ENCODE measurements at regions not wholly inside any gene's neighbourhood (a gene's known extent, or its start where the extent isn't known, plus 50 kb on each side); places are given as distances from the start of the nearest gene placed in this dataset.

DNA sequence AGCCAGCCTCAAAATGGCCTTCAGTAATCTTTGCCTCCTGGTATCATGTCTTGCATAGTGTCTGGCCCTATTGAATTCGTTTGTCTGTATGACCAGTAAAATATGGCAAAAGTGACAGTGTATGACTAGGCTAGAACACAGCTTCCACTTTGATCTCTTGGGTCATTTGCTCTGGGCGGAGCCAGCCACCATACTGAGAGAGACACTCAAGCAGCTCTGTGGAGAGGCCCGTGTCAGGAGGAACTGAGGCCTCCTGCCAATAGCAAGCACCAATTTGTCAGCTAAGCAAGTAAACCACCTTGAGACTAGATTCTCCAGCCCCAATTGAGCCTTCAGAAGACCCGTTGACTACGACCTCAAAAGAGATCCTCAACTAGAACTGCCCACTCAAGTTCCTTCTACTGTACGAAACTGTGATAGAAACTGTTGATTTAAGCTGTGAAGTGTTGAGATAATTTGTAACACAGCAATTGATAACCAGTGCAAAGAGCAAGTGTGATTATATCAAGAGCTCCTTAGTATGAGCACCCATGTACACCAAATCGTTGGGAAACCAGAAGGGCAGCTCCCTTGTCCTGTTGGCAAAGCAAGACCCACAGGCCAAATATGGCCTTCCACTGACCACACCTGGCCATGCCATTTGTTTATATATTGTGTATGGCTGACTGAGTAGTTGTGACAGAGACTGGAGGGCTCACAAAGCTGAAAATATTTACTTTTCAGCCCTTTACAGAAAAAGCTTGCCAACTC is 52.7 kb upstream of the SERBP1 start:
- no peak overlapping the region for H3K4me3 ChIP-seq
- no peaks in the 10 kb centered on the region for H3K36me3 ChIP-seq
- no peaks in the 10 kb centered on the region for H3K27me3 ChIP-seq
- no peak overlapping the region for H3K27ac ChIP-seq
- H3K9me3 ChIP-seq (ENCODE audit: low read depth): no peaks in the 10 kb centered on the region
- H3K4me1 ChIP-seq (ENCODE audit: low read depth): no peaks in the 10 kb centered on the region
- TF ChIP-seq, protein P1, sequence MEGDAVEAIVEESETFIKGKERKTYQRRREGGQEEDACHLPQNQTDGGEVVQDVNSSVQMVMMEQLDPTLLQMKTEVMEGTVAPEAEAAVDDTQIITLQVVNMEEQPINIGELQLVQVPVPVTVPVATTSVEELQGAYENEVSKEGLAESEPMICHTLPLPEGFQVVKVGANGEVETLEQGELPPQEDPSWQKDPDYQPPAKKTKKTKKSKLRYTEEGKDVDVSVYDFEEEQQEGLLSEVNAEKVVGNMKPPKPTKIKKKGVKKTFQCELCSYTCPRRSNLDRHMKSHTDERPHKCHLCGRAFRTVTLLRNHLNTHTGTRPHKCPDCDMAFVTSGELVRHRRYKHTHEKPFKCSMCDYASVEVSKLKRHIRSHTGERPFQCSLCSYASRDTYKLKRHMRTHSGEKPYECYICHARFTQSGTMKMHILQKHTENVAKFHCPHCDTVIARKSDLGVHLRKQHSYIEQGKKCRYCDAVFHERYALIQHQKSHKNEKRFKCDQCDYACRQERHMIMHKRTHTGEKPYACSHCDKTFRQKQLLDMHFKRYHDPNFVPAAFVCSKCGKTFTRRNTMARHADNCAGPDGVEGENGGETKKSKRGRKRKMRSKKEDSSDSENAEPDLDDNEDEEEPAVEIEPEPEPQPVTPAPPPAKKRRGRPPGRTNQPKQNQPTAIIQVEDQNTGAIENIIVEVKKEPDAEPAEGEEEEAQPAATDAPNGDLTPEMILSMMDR (IDR thresholded peaks at IDR 0.05; ENCODE audit: low read depth, low read length): no peak
- no peak for DNase-seq (ENCODE audit: low read depth in 1 of 2, low spot score in 1 of 2)

DNA sequence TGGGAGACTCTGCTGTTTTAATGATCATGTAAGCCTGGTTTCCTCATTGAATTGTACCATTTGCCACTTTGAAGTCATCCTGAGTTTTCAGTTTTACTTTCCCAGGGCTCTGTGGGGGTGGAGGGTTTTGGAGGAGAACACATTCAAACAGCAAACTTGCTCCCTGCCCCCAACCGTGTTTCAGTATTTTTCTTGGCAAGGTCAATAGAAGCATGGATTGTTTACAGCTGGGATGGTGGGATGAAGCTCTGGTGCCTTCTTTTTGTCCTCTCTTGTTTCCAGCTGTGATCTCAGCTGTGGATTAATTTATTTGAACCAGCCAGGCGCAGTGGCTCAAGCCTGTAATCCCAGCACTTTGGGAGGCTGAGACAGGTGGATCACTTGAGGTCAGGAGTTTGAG is 54.3 kb upstream of the SERBP1 start:
- H3K36me3 ChIP-seq: no peaks in the 10 kb centered on the region
- H3K27me3 ChIP-seq: no peaks in the 10 kb centered on the region
- TF ChIP-seq, protein P1 (IDR thresholded peaks at IDR 0.05; ENCODE audit: low read depth, low read length): no peak
- H3K9me3 ChIP-seq (ENCODE audit: low read depth): no peaks in the 10 kb centered on the region
- no peak overlapping the region for H3K4me3 ChIP-seq
- DNase-seq (ENCODE audit: low read depth in 1 of 2, low spot score in 1 of 2): peak in 1 of 2 donors; percentile 38
- no peak overlapping the region for H3K27ac ChIP-seq
- no peaks in the 10 kb centered on the region for H3K4me1 ChIP-seq (ENCODE audit: low read depth)

DNA sequence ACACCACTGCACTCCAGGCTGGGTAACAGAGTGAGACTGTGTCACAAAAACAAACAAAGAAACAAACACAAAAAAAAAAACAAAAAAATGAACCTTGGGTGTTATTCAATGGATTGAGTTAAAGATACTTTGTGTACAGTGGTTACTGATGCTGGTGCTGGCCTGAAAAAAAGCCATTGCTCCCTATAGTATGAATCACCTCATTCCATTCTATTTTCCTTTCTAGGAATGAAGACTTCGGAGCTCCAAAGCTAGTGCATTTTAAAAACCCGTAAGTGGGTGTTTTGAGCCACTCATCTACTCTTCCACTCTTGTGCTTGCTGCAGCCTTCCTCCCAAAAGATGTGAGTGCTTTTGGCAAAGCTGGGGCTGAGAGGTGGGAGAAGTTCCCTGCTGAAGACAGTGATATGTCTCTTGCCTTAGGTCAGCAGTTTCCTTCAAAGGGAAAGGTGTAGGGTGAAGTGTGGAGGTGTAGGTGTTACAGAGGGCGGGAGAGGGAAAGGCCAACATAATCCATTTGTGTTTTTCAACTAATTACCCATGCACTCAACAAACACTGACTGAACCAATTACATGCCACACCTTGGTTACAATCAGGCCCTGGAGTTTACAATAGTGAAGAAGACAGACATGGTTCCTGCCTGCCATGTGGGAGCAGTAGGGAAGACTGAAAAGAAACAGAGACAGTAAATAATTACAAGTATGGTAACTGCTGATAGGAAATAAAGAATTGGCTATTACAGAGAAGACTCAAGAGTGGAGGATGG is 55.0 kb upstream of the SERBP1 start:
- H3K36me3 ChIP-seq: no peaks in the 10 kb centered on the region
- TF ChIP-seq, protein P1 (IDR thresholded peaks at IDR 0.05; ENCODE audit: low read depth, low read length): no peak
- H3K27me3 ChIP-seq: no peaks in the 10 kb centered on the region
- no peak for DNase-seq (ENCODE audit: low read depth in 1 of 2, low spot score in 1 of 2)
- H3K9me3 ChIP-seq (ENCODE audit: low read depth): no peaks in the 10 kb centered on the region
- H3K4me3 ChIP-seq: no peak overlapping the region
- no peaks in the 10 kb centered on the region for H3K4me1 ChIP-seq (ENCODE audit: low read depth)
- no peak overlapping the region for H3K27ac ChIP-seq

DNA sequence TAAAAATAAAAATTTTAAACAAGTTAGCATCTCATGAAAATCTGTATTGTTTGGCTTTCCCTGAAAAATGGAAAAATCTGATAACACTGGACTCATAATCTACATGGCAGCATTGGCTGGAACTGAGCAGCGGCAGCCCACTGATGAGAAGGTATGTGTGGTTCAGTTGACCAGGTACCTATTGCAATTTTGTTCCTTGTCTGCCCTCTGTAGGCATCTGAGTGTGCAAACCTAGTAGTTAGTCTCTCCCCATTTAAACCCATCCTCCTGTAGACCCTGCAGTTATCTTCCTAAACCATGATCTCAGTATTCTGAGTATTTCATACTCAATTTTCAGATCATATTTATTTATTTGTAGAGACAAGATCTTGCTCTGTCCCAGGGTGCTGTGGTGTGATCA is 59.4 kb upstream of the SERBP1 start:
- DNase-seq (ENCODE audit: low read depth in 1 of 2, low spot score in 1 of 2): peak; percentile 30 to 37
- Histone ChIP-seq H3K27me3 (peaks cover 2% of the 10 kb centered on the region), H3K4me1 (ENCODE audit: low read depth) (no peaks in the 10 kb centered on the region), H3K27ac (no peak overlapping the region), H3K4me3 (no peak overlapping the region), H3K36me3 (no peaks in the 10 kb centered on the region), H3K9me3 (ENCODE audit: low read depth) (no peaks in the 10 kb centered on the region)
- TF ChIP-seq, protein P1 (IDR thresholded peaks at IDR 0.05; ENCODE audit: low read depth, low read length): peak; percentile 22

DNA sequence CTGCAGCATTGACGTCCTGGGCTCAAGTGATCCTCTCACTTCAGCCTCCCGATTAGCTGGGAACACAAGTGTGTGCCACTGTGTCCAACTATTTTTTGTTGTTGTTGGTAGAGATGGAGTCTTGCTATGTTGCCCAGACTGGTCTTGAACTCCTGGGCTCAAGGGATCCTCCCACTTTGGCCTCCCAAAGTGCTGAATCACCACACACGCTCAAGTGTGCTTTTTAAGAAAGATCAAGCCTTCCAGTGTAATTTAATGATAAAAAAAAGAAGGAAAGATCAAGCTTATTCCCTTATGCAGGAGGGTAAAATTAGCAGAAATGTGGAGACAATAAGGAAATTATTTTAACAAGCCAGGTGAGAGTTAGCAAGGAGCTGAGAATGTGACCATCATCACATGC is 61.1 kb upstream of the SERBP1 start:
- DNase-seq (ENCODE audit: low read depth in 1 of 2, low spot score in 1 of 2): no peak
- Histone ChIP-seq H3K27me3 (peaks cover 2% of the 10 kb centered on the region), H3K9me3 (ENCODE audit: low read depth) (no peaks in the 10 kb centered on the region), H3K36me3 (no peaks in the 10 kb centered on the region), H3K4me1 (ENCODE audit: low read depth) (no peaks in the 10 kb centered on the region), H3K4me3 (no peak overlapping the region), H3K27ac (no peak overlapping the region)
- TF ChIP-seq, protein P1 (IDR thresholded peaks at IDR 0.05; ENCODE audit: low read depth, low read length): no peak
